Sigmoid colon (tissue), 6 donors: ENCODE measurements at regions not wholly inside any gene's neighbourhood (a gene's known extent, or its start where the extent isn't known, plus 50 kb on each side); places are given as distances from the start of the nearest gene placed in this dataset.

Experiments
- DNase-seq: peaks from one replicate; pipeline ENCODE4 v3.0.0-alpha.2; 2019
- H3K27ac ChIP-seq, 4 donors: fragments of 200-600 bp; sonication (generic); one replicate each; pipeline ENCODE4 v1.5.1; 2016 to 2019; ENCODE audit warnings: mild to moderate bottlenecking in 1 of 4
- H3K27me3 ChIP-seq, 3 donors: fragments of 200-600 bp; sonication (generic); one replicate each; pipeline ENCODE4 v1.5.1; 2019; ENCODE audit warnings: mild to moderate bottlenecking in 1 of 3
- H3K36me3 ChIP-seq, 4 donors: fragments of 200-600 bp; sonication (generic); one replicate each; pipeline ENCODE4 v1.5.1; 2016 to 2019
- H3K4me1 ChIP-seq, 4 donors: fragments of 200-600 bp; sonication (generic); one replicate each; pipeline ENCODE4 v1.5.1; 2017 to 2019
- H3K4me3 ChIP-seq, 4 donors: fragments of 200-600 bp; sonication (generic); one replicate each; pipeline ENCODE4 v1.5.1; 2017 to 2019; ENCODE audit warnings: mild to moderate bottlenecking in 2 of 4, moderate library complexity in 1 of 4
- H3K9me3 ChIP-seq, 4 donors: fragments of 200-600 bp in 3 of 4; sonication (generic) in 3 of 4; one replicate each; pipeline versions ENCODE4 v1.5.1 to v1.6.1; 2013 to 2019
- EP300 ChIP-seq, 4 donors: sonication (generic); formaldehyde crosslinking; IDR thresholded peaks; one replicate each; pipeline ENCODE4 v1.6.1; 2017; ENCODE audit warnings: antibody characterized with exemption in 4 of 4
- POLR2A ChIP-seq, 2 donors: fragments of 450-650 bp; IDR thresholded peaks; one replicate each; pipeline ENCODE4 v1.6.1; 2016; ENCODE audit warnings: antibody characterized with exemption in 2 of 2, mild to moderate bottlenecking in 2 of 2, moderate library complexity in 2 of 2
- POLR2AphosphoS5 ChIP-seq, 4 donors: sonication (generic); formaldehyde crosslinking; IDR thresholded peaks; one replicate each; pipeline ENCODE4 v1.6.1; 2017; ENCODE audit warnings: antibody characterized with exemption in 4 of 4
- WGBS, 2 donors: extraction: QIAGEN DNeasy Blood & Tissue Kit; methylation state at CpG; one replicate each; pipeline ENCODE4 v1.1.7; 2013; 5-methylcytosine and 5-hydroxymethylcytosine counted together
- intact Hi-C: fragments of 100-400 bp; cut with DNase I; formaldehyde crosslinking; loops from one replicate; pipeline ENCODE4 v1.15.1; 2023
- TF ChIP-seq, protein P1 (sequence below), 4 experiments: fragments of 450-650 bp in 3 of 4; fragments of 200-600 bp in 1 of 4; IDR thresholded peaks; one replicate each; pipeline ENCODE4 v1.5.1; 2016 to 2019; ENCODE audit warnings: antibody characterized with exemption in 4 of 4, mild to moderate bottlenecking in 3 of 4, moderate library complexity in 2 of 4
- donor health status: healthy with polysubstance abuse.
- donor health status: healthy.

DNA sequence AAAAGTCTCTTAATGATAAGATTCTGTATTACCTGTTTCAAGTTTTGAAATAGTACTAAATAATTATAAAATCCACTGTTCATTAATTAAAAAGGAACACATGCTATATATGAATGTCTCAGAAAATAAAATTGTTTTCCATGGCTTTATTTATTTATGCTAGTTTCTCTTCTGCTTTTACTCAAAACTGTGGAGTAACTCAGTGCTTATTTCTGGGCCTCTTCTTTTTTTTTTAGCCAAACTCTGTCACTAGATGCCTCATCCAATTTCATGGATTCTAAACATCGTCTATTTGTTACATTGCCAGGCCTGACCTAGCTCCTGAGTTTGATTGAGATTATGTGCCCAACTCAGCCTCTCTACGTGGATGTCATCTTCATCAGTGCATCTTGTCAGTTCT, 1509.7 kb downstream of the MAT2B start:
- intact Hi-C loops, result no loop called here
- Histone ChIP-seq H3K27me3 (no peaks in the 10 kb centered on the region), H3K4me3 (no peak overlapping the region), H3K27ac (no peak overlapping the region), H3K36me3 (no peaks in the 10 kb centered on the region), H3K4me1 (no peaks in the 10 kb centered on the region), H3K9me3 (no peaks in the 10 kb centered on the region)
- 63 to 77% methylated on average over 2 of the region's 2 CpGs for WGBS, 2 donors
- no peak for DNase-seq
- TF ChIP-seq POLR2AphosphoS5 (IDR thresholded peaks at IDR 0.05) (no peak), EP300 (IDR thresholded peaks at IDR 0.05) (no peak), POLR2A (IDR thresholded peaks at IDR 0.05) (no peak)
- TF ChIP-seq, protein P1, sequence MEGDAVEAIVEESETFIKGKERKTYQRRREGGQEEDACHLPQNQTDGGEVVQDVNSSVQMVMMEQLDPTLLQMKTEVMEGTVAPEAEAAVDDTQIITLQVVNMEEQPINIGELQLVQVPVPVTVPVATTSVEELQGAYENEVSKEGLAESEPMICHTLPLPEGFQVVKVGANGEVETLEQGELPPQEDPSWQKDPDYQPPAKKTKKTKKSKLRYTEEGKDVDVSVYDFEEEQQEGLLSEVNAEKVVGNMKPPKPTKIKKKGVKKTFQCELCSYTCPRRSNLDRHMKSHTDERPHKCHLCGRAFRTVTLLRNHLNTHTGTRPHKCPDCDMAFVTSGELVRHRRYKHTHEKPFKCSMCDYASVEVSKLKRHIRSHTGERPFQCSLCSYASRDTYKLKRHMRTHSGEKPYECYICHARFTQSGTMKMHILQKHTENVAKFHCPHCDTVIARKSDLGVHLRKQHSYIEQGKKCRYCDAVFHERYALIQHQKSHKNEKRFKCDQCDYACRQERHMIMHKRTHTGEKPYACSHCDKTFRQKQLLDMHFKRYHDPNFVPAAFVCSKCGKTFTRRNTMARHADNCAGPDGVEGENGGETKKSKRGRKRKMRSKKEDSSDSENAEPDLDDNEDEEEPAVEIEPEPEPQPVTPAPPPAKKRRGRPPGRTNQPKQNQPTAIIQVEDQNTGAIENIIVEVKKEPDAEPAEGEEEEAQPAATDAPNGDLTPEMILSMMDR (IDR thresholded peaks at IDR 0.05), result no peak

DNA sequence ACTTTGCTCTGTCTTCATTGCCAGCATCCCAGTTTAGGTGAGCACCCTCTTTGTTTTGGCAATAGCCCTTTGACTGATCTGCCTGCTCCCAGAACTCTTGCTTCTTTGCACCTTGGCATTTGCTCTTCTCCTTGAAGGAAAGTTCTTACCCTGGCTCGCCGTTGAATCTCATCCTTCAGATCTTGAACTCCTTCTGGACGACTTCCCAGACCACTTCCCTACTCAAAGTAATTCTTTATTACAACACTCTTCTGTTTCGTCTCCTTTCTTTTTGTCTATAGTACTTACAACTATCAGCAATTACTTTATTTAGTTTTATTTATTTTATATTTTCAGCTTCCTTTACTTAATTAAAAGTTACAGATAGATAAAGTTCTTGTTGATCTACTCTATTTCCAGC, 1510.1 kb downstream of the MAT2B start:
- Histone ChIP-seq H3K27ac (no peak overlapping the region), H3K4me3 (no peak overlapping the region), H3K27me3 (no peaks in the 10 kb centered on the region), H3K9me3 (no peaks in the 10 kb centered on the region), H3K36me3 (no peaks in the 10 kb centered on the region), H3K4me1 (no peaks in the 10 kb centered on the region)
- 61% methylated on average over 4 of the region's 4 CpGs for WGBS, 2 donors
- TF ChIP-seq, protein P1 (IDR thresholded peaks at IDR 0.05), result no peak
- TF ChIP-seq POLR2A (IDR thresholded peaks at IDR 0.05) (no peak), EP300 (IDR thresholded peaks at IDR 0.05) (no peak), POLR2AphosphoS5 (IDR thresholded peaks at IDR 0.05) (no peak)
- DNase-seq, result no peak
- intact Hi-C loops, result no loop called here

DNA sequence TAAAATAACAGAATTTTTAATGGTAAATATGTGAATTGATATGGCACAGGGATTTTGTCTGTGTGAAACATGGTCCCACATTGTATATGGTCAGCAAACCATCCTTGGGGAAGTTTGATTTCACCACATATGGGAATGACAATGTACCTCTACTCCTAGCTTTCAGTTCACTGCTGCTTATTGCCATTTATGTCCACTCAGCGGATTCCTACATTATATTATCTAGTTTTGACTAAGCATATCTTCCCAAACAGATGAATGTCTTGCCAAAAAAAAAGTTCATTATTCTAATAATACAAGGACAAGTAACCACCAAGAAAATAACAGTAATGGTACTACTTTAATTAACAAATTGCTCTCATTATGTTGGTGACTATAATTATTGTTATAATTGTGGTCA, 1521.6 kb downstream of the MAT2B start:
- no peaks in the 10 kb centered on the region for H3K27me3 ChIP-seq
- no peaks in the 10 kb centered on the region for H3K9me3 ChIP-seq
- H3K4me1 ChIP-seq, result peaks cover 0 to 2% (median 0%) of the 10 kb centered on the region in 4 donors
- intact Hi-C loops, result no loop called here
- 90 to 97% methylated on average over 1 of the region's 1 CpG for WGBS, 2 donors
- DNase-seq, result no peak
- TF ChIP-seq, protein P1 (IDR thresholded peaks at IDR 0.05), result no peak
- H3K27ac ChIP-seq, result no peak overlapping the region
- no peak overlapping the region for H3K4me3 ChIP-seq
- no peaks in the 10 kb centered on the region for H3K36me3 ChIP-seq

DNA sequence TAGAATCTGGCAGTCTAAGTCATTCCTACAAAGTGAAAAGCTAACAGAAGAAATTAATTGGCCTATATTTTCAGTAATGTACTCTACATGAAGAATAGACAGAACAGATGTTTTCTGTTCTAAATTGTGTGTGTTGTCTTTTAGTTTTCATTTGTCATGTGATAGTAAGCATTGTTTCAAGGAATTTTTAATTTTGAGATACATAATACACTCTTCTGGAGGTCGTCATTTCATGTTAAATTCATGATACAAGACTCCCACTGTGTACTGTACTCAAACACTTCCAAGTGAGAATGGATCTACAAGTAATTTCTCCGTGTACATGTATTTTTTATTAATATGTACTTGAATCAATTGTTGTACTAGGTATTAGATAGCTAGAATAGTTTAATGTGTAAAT, 1522.9 kb downstream of the MAT2B start:
- H3K36me3 ChIP-seq, result no peaks in the 10 kb centered on the region
- DNase-seq, result no peak
- no peak overlapping the region for H3K27ac ChIP-seq
- 38 to 60% methylated on average over 2 of the region's 2 CpGs for WGBS, 2 donors
- H3K9me3 ChIP-seq, result no peaks in the 10 kb centered on the region
- H3K4me1 ChIP-seq, result peaks cover 0 to 2% (median 0%) of the 10 kb centered on the region in 4 donors
- intact Hi-C loops, result no loop called here
- no peaks in the 10 kb centered on the region for H3K27me3 ChIP-seq
- no peak for TF ChIP-seq EP300 (IDR thresholded peaks at IDR 0.05)
- TF ChIP-seq, protein P1 (IDR thresholded peaks at IDR 0.05), result no peak
- no peak for TF ChIP-seq POLR2A (IDR thresholded peaks at IDR 0.05)
- no peak for TF ChIP-seq POLR2AphosphoS5 (IDR thresholded peaks at IDR 0.05)
- H3K4me3 ChIP-seq, result no peak overlapping the region

DNA sequence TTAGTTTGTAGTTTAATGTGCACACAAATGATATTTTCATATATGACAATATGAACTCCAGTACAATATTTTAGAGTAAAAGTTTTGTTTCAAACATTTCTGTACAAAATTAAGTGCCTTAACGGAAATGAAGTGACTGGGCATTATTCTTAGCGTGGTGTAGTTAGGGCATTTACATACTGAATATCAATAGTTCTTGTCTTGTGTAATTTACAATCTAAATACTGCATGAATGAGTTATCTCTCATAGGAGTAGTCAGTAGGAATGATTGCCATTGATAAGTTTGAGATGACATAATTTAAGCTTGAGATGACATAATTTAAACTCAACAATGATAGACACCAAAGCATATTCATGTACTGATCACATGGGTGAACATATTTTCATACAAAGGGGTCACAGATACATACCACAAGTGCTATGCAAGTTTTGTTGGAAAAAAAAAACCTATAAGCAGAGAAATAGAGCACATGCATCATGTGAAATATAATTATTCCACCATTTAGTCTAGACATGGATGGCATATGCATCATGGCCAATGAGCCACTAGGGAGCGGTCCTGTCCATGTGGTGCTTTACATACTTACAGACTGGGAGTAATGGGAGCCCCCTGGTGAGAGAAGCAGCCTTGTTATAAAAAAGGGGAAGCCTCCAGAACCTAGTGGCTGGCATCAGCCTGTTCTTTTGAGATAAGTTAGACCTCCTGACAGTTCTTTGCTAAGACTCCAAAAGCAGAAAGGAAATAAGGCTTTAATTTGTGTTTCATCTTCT, 1523.9 kb downstream of the MAT2B start:
- no peak overlapping the region for H3K27ac ChIP-seq
- intact Hi-C loops, result no loop called here
- peaks cover 0 to 2% (median 0%) of the 10 kb centered on the region in 4 donors for H3K4me1 ChIP-seq
- TF ChIP-seq POLR2AphosphoS5 (IDR thresholded peaks at IDR 0.05), result no peak
- TF ChIP-seq EP300 (IDR thresholded peaks at IDR 0.05), result no peak
- no peak for TF ChIP-seq POLR2A (IDR thresholded peaks at IDR 0.05)
- TF ChIP-seq, protein P1 (IDR thresholded peaks at IDR 0.05), result no peak
- no peak overlapping the region for H3K4me3 ChIP-seq
- no peak for DNase-seq
- H3K27me3 ChIP-seq, result no peaks in the 10 kb centered on the region
- H3K9me3 ChIP-seq, result no peaks in the 10 kb centered on the region
- H3K36me3 ChIP-seq, result no peaks in the 10 kb centered on the region
- 64 to 82% methylated on average over 3 of the region's 3 CpGs for WGBS, 2 donors
